Choroid plexus epithelial cell (primary cell): ENCODE measurements at regions not wholly inside any gene's neighbourhood (a gene's known extent, or its start where the extent isn't known, plus 50 kb on each side); places are given as distances from the start of the nearest gene placed in this dataset.

Experiments
- DNase-seq: peaks from one replicate; pipeline ENCODE4 v3.0.0-alpha.2; 2010; ENCODE audit warnings: low read depth
- H3K4me3 ChIP-seq: 2 replicates; pipeline ENCODE4 v1.5.1; 2011; ENCODE audit warnings: low read depth, mild to moderate bottlenecking, control low read depth, low read length, moderate library complexity
- CTCF ChIP-seq: conservative IDR thresholded peaks from 2 replicates; pipeline ENCODE4 v1.5.1; 2011; ENCODE audit warnings: low read depth, mild to moderate bottlenecking, control low read depth, inconsistent platforms, low read length, moderate library complexity

- DNase-seq: no peak
- TF ChIP-seq CTCF: no peak
- H3K4me3 ChIP-seq: no peak overlapping the region
Measured at GRCh38 chrX:10923466-10923865, 187.7 kb upstream of the HCCS start.

GRCh38 chrX:10926404-10926803 is 184.7 kb upstream of the HCCS start:
- no peak for TF ChIP-seq CTCF

GRCh38 chrX:10926891-10927290 is 184.2 kb upstream of the HCCS start:
- TF ChIP-seq CTCF: no peak
- H3K4me3 ChIP-seq: no peak overlapping the region

More at GRCh38 chrX:10926404-10926803, 184.7 kb upstream of the HCCS start:
- no peak overlapping the region for H3K4me3 ChIP-seq
- peak; percentile 27 for DNase-seq

GRCh38 chrX:10929747-10930146 is 181.4 kb upstream of the HCCS start:
- TF ChIP-seq CTCF: no peak
- no peak for DNase-seq
- no peak overlapping the region for H3K4me3 ChIP-seq

More at GRCh38 chrX:10926891-10927290, 184.2 kb upstream of the HCCS start:
- DNase-seq: no peak

- no peak overlapping the region for H3K4me3 ChIP-seq
- no peak for DNase-seq
- TF ChIP-seq CTCF: no peak
Measured at GRCh38 chrX:10930151-10930550, 181.0 kb upstream of the HCCS start.

GRCh38 chrX:10931976-10932375 is 179.2 kb upstream of the HCCS start:
- no peak overlapping the region for H3K4me3 ChIP-seq
- TF ChIP-seq CTCF: no peak
- DNase-seq: no peak

GRCh38 chrX:10932842-10933440 is 178.2 kb upstream of the HCCS start:
- no peak for DNase-seq
- H3K4me3 ChIP-seq: no peak overlapping the region
- no peak for TF ChIP-seq CTCF
